Type B pancreatic cell (in vitro differentiated cells): ENCODE measurements at regions not wholly inside any gene's neighbourhood (a gene's known extent, or its start where the extent isn't known, plus 50 kb on each side); places are given as distances from the start of the nearest gene placed in this dataset.
A peak's percentile ranks its signal among the peaks of the same experiment; 100 is the strongest.

Experiments used
- DNase-seq: peaks from one replicate; pipeline ENCODE4 v3.0.0; 2021; ENCODE audit warnings: mixed read lengths; ENCODE audit not compliant: unreplicated experiment; ENCODE audit errors: extremely low spot score
- H3K27ac Mint-ChIP-seq: 2 replicates; pipeline ENCODE4 v1.8.0; 2021; ENCODE audit warnings: mild to moderate bottlenecking, mixed read lengths
- H3K27me3 Mint-ChIP-seq: 2 replicates; pipeline ENCODE4 v1.8.0; 2021; ENCODE audit warnings: mixed read lengths
- H3K36me3 Mint-ChIP-seq: 2 replicates; pipeline ENCODE4 v1.8.0; 2021; ENCODE audit warnings: mixed read lengths
- H3K4me1 Mint-ChIP-seq: one replicate; pipeline ENCODE4 v1.8.0; 2021; ENCODE audit warnings: mixed read lengths; ENCODE audit not compliant: unreplicated experiment
- H3K4me3 Mint-ChIP-seq: 2 replicates; pipeline ENCODE4 v1.8.0; 2021; ENCODE audit warnings: mild to moderate bottlenecking, mixed read lengths
- H3K9me3 Mint-ChIP-seq: 2 replicates; pipeline ENCODE4 v1.8.0; 2021; ENCODE audit warnings: mixed read lengths
- TF ChIP-seq, protein P1 (sequence below): fragments of 200-600 bp; sonication (generic); conservative IDR thresholded peaks from 2 replicates; pipeline ENCODE4 v1.5.0; 2021; ENCODE audit warnings: antibody characterized with exemption, mild to moderate bottlenecking

DNA sequence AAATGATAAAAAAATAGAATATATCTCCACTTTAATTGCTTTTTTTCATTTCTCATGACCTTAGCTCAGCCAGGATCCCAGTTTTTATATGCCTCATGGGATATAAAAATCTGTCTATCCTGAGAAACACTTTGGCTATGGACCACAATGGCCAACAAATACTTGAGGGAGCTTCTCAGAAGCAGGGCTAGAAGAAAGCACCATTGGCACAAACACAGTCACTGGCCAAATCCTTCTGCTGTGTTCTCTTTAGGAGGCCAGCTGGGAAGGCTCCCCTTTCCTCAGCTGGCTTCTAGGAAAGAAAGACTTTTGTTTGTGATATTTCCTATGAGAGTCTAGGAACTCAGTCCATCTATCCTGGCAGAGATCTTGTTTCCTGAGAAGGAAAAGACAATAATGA, 856.2 kb upstream of the GHITM start:
- H3K27ac Mint-ChIP-seq: no peak overlapping the region
- TF ChIP-seq, protein P1, sequence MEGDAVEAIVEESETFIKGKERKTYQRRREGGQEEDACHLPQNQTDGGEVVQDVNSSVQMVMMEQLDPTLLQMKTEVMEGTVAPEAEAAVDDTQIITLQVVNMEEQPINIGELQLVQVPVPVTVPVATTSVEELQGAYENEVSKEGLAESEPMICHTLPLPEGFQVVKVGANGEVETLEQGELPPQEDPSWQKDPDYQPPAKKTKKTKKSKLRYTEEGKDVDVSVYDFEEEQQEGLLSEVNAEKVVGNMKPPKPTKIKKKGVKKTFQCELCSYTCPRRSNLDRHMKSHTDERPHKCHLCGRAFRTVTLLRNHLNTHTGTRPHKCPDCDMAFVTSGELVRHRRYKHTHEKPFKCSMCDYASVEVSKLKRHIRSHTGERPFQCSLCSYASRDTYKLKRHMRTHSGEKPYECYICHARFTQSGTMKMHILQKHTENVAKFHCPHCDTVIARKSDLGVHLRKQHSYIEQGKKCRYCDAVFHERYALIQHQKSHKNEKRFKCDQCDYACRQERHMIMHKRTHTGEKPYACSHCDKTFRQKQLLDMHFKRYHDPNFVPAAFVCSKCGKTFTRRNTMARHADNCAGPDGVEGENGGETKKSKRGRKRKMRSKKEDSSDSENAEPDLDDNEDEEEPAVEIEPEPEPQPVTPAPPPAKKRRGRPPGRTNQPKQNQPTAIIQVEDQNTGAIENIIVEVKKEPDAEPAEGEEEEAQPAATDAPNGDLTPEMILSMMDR: no peak
- H3K4me3 Mint-ChIP-seq: no peak overlapping the region
- no peaks in the 10 kb centered on the region for H3K36me3 Mint-ChIP-seq
- DNase-seq: no peak
- H3K27me3 Mint-ChIP-seq: no peaks in the 10 kb centered on the region
- peaks cover 5% of the 10 kb centered on the region for H3K9me3 Mint-ChIP-seq
- H3K4me1 Mint-ChIP-seq: no peaks in the 10 kb centered on the region

DNA sequence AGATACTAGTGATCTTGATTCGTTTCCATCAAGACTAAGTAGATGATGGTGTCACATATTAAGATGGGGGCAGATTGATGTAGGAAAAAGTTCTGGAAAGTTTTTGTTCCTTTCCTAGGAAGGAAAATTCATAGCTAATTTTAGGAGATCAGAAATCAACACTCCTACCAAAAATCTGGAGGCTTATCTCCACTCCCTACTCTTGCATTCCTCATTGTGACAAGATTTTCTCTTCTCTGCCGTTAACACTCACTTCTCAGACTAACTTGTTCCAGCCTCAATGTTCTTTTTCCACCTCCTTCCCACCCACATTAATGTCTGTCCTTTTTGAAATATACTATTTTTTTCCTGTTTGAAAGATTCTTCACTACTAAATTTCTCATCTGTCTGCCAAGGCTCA, 851.9 kb upstream of the GHITM start:
- H3K4me3 Mint-ChIP-seq: no peak overlapping the region
- H3K27me3 Mint-ChIP-seq: no peaks in the 10 kb centered on the region
- TF ChIP-seq, protein P1: no peak
- DNase-seq: no peak
- H3K27ac Mint-ChIP-seq: no peak overlapping the region
- no peaks in the 10 kb centered on the region for H3K36me3 Mint-ChIP-seq
- peaks cover 6% of the 10 kb centered on the region for H3K4me1 Mint-ChIP-seq
- H3K9me3 Mint-ChIP-seq: peaks cover 5% of the 10 kb centered on the region

DNA sequence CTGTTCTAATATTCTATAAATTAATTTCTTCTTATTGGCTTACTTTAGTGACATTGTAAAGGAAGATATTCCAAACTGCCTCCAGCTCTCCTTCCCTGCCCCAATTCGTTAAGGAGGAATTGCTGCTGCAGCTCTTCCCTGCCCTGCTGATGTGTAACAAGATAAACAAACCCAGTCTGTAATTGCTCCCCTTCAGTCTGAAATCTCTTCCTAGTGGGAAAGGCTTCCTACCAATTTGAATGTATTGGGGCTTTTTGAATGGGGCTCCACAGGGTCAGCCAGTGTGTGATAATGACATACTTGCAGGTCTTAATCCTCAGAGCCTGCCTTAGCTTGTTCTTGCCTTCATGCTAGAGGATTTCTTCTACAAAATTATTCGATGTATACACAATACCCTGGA, 849.9 kb upstream of the GHITM start:
- Mint-ChIP-seq H3K9me3 (peaks cover 5% of the 10 kb centered on the region), H3K36me3 (no peaks in the 10 kb centered on the region), H3K27ac (no peak overlapping the region), H3K4me1 (peaks cover 6% of the 10 kb centered on the region), H3K4me3 (no peak overlapping the region), H3K27me3 (no peaks in the 10 kb centered on the region)
- TF ChIP-seq, protein P1: no peak
- no peak for DNase-seq

GRCh38 chr10:83289948-83290347, 849.4 kb upstream of the GHITM start:
- Mint-ChIP-seq H3K36me3 (no peaks in the 10 kb centered on the region), H3K27me3 (no peaks in the 10 kb centered on the region), H3K9me3 (peaks cover 5% of the 10 kb centered on the region), H3K4me3 (no peak overlapping the region), H3K27ac (no peak overlapping the region), H3K4me1 (peaks cover 6% of the 10 kb centered on the region)
- TF ChIP-seq, protein P1: no peak
- DNase-seq: no peak

GRCh38 chr10:83301732-83302131, 837.6 kb upstream of the GHITM start:
- no peaks in the 10 kb centered on the region for H3K36me3 Mint-ChIP-seq
- H3K27me3 Mint-ChIP-seq: no peaks in the 10 kb centered on the region
- H3K4me3 Mint-ChIP-seq: no peak overlapping the region
- H3K4me1 Mint-ChIP-seq: no peaks in the 10 kb centered on the region
- TF ChIP-seq, protein P1: no peak
- peak overlapping the region; percentile 60 for H3K27ac Mint-ChIP-seq
- H3K9me3 Mint-ChIP-seq: no peaks in the 10 kb centered on the region
- no peak for DNase-seq

GRCh38 chr10:83302623-83303022, 836.7 kb upstream of the GHITM start:
- no peaks in the 10 kb centered on the region for H3K9me3 Mint-ChIP-seq
- no peaks in the 10 kb centered on the region for H3K27me3 Mint-ChIP-seq
- DNase-seq: no peak
- H3K4me3 Mint-ChIP-seq: no peak overlapping the region
- H3K36me3 Mint-ChIP-seq: no peaks in the 10 kb centered on the region
- peak overlapping the region; percentile 60 for H3K27ac Mint-ChIP-seq
- TF ChIP-seq, protein P1: no peak
- no peaks in the 10 kb centered on the region for H3K4me1 Mint-ChIP-seq
